Activated CD8-positive, alpha-beta T cell treated with anti-CD3 and anti-CD28 coated beads for 36 hours (primary cell): ENCODE measurements at regions not wholly inside any gene's neighbourhood (a gene's known extent, or its start where the extent isn't known, plus 50 kb on each side); places are given as distances from the start of the nearest gene placed in this dataset.
A peak's percentile ranks its signal among the peaks of the same experiment; 100 is the strongest.

Experiments used
- ATAC-seq: fragments of 200-7000 bp; cut with Tn5 transposase; one replicate; pipeline ENCODE4 v1.10.0; 2021; ENCODE audit warnings: mild to moderate bottlenecking, moderate library complexity
- CTCF ChIA-PET: fragments of 350-600 bp; sonication (Branson Sonifier 250); formaldehyde crosslinking; loops from one replicate; lab custom pipeline; 2021; ENCODE audit warnings: antibody characterized with exemption; lab: Charles Lee
- POLR2A ChIA-PET: fragments of 350-600 bp; sonication (Branson Sonifier 250); formaldehyde crosslinking; loops from one replicate; lab custom pipeline; 2021; ENCODE audit warnings: antibody characterized with exemption; lab: Charles Lee
- DNase-seq: peaks from one replicate; pipeline ENCODE4 v3.0.0-alpha.2; 2020
- H3K27ac Mint-ChIP-seq: one replicate; pipeline ENCODE4 v1.8.0; 2021; ENCODE audit warnings: mild to moderate bottlenecking, mixed read lengths
- H3K27me3 Mint-ChIP-seq: one replicate; pipeline ENCODE4 v1.8.0; 2021; ENCODE audit warnings: mixed read lengths
- H3K36me3 Mint-ChIP-seq: one replicate; pipeline ENCODE4 v1.8.0; 2021; ENCODE audit warnings: low read depth, mixed read lengths
- H3K4me1 Mint-ChIP-seq: one replicate; pipeline ENCODE4 v1.8.0; 2021; ENCODE audit warnings: low read depth, mixed read lengths
- H3K4me3 Mint-ChIP-seq: one replicate; pipeline ENCODE4 v1.8.0; 2021; ENCODE audit warnings: mild to moderate bottlenecking, moderate library complexity, mixed read lengths
- H3K9me3 Mint-ChIP-seq: one replicate; pipeline ENCODE4 v1.8.0; 2021; ENCODE audit warnings: mixed read lengths
- intact Hi-C: fragments of 100-400 bp; cut with micrococcal nuclease; formaldehyde crosslinking; loops from one replicate; pipeline ENCODE4 v1.10.0; 2022
- TF ChIP-seq, protein P1 (sequence below): fragments of 200-600 bp; IDR thresholded peaks from one replicate; pipeline ENCODE4 v1.8.0; 2022; ENCODE audit warnings: antibody characterized with exemption, mild to moderate bottlenecking

DNA sequence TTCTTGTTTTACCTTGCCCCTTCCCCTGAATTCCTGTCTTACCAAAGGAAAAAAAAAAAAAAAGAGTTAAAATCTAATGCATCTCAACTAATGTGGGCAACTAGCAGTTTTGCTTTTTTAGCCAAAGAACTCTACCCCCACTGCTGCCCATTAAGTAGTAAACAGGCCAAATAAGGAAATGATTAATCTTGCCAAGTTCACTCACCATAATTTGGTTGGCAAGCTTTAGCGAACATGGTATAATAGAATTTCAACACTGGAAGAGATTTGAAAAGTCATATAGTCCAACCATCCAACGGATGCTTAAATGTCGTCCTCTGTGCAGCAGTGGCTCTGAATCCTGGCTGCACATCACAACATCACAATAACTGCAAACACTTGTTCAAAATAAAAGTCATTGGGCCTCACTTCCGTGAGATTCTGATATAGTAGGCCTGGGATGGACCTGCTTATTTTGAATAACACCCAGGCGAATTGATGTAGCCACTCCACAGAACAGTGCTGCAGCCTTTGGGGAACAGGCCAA, 142.0 kb upstream of the UBE2E1 start:
- POLR2A ChIA-PET = no interaction called here
- H3K4me1 Mint-ChIP-seq = no peaks in the 10 kb centered on the region
- TF ChIP-seq, protein P1, sequence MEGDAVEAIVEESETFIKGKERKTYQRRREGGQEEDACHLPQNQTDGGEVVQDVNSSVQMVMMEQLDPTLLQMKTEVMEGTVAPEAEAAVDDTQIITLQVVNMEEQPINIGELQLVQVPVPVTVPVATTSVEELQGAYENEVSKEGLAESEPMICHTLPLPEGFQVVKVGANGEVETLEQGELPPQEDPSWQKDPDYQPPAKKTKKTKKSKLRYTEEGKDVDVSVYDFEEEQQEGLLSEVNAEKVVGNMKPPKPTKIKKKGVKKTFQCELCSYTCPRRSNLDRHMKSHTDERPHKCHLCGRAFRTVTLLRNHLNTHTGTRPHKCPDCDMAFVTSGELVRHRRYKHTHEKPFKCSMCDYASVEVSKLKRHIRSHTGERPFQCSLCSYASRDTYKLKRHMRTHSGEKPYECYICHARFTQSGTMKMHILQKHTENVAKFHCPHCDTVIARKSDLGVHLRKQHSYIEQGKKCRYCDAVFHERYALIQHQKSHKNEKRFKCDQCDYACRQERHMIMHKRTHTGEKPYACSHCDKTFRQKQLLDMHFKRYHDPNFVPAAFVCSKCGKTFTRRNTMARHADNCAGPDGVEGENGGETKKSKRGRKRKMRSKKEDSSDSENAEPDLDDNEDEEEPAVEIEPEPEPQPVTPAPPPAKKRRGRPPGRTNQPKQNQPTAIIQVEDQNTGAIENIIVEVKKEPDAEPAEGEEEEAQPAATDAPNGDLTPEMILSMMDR = no peak
- no peak for DNase-seq
- H3K27ac Mint-ChIP-seq = no peak overlapping the region
- intact Hi-C loops = no loop called here
- CTCF ChIA-PET = interaction anchor here (1.2 kb wide), 1 partner anchor 98 kb away, joined by 3 read pairs; no protein-coding TSS in a partner anchor
- H3K9me3 Mint-ChIP-seq = no peaks in the 10 kb centered on the region
- no peak for ATAC-seq
- H3K27me3 Mint-ChIP-seq = no peaks in the 10 kb centered on the region
- H3K4me3 Mint-ChIP-seq = no peak overlapping the region
- no peaks in the 10 kb centered on the region for H3K36me3 Mint-ChIP-seq

DNA sequence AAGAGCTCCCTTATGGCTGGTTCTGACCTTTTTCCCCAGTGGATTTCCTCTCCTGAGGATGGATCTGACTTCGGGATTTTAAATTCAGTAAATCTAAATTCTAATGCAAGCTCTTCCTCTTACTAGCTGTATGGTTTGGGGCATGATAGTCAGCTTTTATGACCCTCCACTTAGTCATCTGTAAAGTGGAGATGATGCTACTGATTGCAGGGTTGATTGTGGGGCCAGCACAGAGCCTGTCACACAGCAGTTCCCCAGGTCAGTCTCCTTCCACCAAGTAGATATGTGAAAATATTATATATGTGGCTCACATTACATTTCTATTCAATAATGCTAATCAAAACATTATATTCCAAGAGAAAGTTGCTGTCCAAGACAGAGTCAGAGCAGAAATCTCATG, 141.3 kb upstream of the UBE2E1 start:
- H3K4me3 Mint-ChIP-seq = no peak overlapping the region
- DNase-seq = no peak
- ChIA-PET POLR2A (no interaction called here), CTCF (interaction anchor here (1.2 kb wide), 1 partner anchor 97 kb away, joined by 3 read pairs; no protein-coding TSS in a partner anchor)
- intact Hi-C loops = no loop called here
- no peaks in the 10 kb centered on the region for H3K36me3 Mint-ChIP-seq
- H3K27ac Mint-ChIP-seq = no peak overlapping the region
- H3K27me3 Mint-ChIP-seq = peaks cover under 1% of the 10 kb centered on the region
- no peaks in the 10 kb centered on the region for H3K9me3 Mint-ChIP-seq
- H3K4me1 Mint-ChIP-seq = no peaks in the 10 kb centered on the region
- TF ChIP-seq, protein P1 = no peak
- peak; percentile 27 for ATAC-seq

DNA sequence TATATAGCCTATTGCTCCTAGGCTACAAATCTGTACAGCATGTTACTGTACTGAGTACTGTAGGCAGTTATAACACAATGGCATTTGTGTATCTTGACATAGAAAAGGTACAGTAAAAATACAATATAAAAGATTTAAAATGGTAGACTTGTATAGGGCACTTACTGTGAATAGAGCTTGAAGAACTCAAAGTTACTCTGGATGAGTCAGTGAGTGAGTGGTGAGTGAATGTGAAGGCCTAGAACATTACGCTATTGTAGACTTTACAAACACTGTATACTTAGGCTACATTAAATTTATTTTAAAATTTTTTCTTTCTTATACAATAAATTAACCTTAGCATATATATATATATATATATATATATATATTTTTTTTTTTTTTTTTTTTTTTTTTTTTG, 140.0 kb upstream of the UBE2E1 start:
- TF ChIP-seq, protein P1 = no peak
- Mint-ChIP-seq H3K36me3 (no peaks in the 10 kb centered on the region), H3K4me3 (no peak overlapping the region), H3K9me3 (no peaks in the 10 kb centered on the region), H3K4me1 (no peaks in the 10 kb centered on the region), H3K27me3 (peaks cover 6% of the 10 kb centered on the region), H3K27ac (no peak overlapping the region)
- intact Hi-C loops = no loop called here
- POLR2A ChIA-PET = no interaction called here
- CTCF ChIA-PET = no interaction called here
- DNase-seq (no peak), ATAC-seq (no peak)

DNA sequence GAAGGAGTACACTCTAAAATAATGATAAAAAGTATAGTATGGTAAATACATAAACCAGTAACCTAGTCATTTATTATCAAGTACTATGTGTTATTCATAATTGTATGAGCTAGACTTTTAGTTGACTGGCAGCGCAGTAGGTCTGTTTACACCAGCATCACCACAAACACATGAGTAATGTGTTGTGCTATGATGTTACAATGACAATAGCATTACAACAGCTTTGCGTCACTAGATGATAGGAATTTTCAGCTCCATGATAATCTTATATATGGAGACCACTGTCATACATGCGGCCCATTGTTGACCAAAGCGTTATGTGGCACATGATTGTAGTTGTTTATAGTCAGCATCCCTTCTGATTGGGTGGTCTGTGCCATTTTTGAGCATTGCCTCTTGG, 138.9 kb upstream of the UBE2E1 start:
- TF ChIP-seq, protein P1 = no peak
- intact Hi-C loops = no loop called here
- Mint-ChIP-seq H3K27ac (no peak overlapping the region), H3K36me3 (no peaks in the 10 kb centered on the region), H3K9me3 (no peaks in the 10 kb centered on the region), H3K27me3 (peaks cover 6% of the 10 kb centered on the region), H3K4me3 (no peak overlapping the region), H3K4me1 (no peaks in the 10 kb centered on the region)
- DNase-seq (no peak), ATAC-seq (no peak)
- POLR2A ChIA-PET = no interaction called here
- CTCF ChIA-PET = no interaction called here

DNA sequence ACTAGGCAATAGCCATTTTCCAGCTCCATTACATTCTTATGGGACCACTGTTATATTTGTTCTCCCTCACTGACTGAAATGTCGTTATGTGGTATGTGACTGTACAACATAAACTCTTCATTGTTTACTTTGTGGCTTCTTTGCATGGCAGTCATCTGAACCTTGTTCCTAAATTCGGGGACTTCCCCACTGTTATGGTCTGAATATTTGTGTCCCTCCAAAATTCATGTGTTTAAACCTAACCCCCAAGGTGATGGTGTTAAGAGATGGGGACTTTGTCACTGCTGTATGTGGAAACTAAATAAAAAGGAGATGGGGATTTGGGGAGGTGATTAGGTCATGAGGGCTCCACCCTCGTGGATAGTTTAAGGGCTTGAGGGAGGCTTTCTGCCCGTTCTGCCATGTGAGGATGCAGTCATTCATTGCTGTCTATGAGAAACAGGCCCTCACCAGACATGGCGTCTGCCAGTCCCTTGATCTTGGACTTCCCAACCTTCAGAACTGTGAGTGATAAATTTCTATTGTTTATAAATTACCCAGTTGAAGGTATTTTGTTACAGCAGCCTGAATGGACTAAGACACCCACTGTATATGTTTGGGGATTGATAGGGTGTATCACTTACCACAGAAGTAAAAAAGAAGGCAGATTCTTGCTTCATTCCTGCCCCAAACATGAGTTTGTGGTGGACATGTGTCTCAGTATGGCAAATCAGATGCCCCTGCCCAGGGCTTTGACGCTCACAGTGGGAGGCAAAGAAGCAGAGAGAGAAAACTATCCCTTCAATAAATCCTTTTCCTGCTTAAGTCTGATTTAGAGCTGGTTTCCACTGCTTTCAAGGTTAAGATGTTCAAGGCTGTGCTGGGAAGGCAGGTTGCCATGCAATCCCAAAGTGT, 138.0 kb upstream of the UBE2E1 start:
- ChIA-PET CTCF (no interaction called here), POLR2A (interaction anchor here (1.3 kb wide), 1 partner anchor 16 kb away, joined by 3 read pairs; no protein-coding TSS in a partner anchor)
- no peak overlapping the region for H3K27ac Mint-ChIP-seq

More for the DNA sequence above, 138.0 kb upstream of the UBE2E1 start:
- H3K4me1 Mint-ChIP-seq = no peaks in the 10 kb centered on the region
- no peaks in the 10 kb centered on the region for H3K36me3 Mint-ChIP-seq
- ATAC-seq = no peak
- TF ChIP-seq, protein P1 = no peak
- intact Hi-C loops = no loop called here
- H3K27me3 Mint-ChIP-seq = peaks cover 10% of the 10 kb centered on the region
- H3K9me3 Mint-ChIP-seq = no peaks in the 10 kb centered on the region
- DNase-seq = no peak
- no peak overlapping the region for H3K4me3 Mint-ChIP-seq
